ENCODE measurements at regions not wholly inside any gene's neighbourhood (a gene's known extent, or its start where the extent isn't known, plus 50 kb on each side); places are given as distances from the start of the nearest gene placed in this dataset.

DNA sequence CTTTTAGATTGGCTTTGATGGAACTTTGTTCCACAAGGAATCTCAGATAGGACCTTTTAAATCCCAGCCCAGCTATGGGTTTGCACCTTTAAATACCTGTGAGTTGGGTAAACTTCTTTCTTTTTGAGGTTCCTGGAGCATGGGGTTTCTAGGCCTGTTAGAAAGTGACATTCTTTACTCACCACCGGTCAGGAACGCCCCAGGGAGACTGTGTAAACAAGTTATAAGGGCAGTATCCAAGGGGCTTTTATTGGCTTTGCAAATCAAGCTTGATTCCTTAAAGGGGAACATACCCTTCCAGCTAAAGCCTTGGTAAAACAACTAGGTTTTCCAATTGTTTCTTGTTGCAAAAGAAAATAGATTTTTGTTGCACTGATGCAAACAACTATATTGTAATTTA, 93.4 kb downstream of the TENT5D start:
- TF ChIP-seq SUZ12 (IDR thresholded peaks at IDR 0.05) (no peak), SP1 (IDR thresholded peaks at IDR 0.05) (no peak), FOXA1 (IDR thresholded peaks at IDR 0.05) (no peak), TARDBP (IDR thresholded peaks at IDR 0.05) (no peak), NFRKB (IDR thresholded peaks at IDR 0.05) (no peak), FOXK2 (IDR thresholded peaks at IDR 0.05) (no peak), ARNT (IDR thresholded peaks at IDR 0.05) (no peak), FOXM1 (IDR thresholded peaks at IDR 0.05; ENCODE audit: borderline replicate concordance) (no peak), BHLHE40 (IDR thresholded peaks at IDR 0.05; ENCODE audit: borderline replicate concordance) (no peak), ELF4 (IDR thresholded peaks at IDR 0.05) (no peak)
- TF ChIP-seq, protein P1, sequence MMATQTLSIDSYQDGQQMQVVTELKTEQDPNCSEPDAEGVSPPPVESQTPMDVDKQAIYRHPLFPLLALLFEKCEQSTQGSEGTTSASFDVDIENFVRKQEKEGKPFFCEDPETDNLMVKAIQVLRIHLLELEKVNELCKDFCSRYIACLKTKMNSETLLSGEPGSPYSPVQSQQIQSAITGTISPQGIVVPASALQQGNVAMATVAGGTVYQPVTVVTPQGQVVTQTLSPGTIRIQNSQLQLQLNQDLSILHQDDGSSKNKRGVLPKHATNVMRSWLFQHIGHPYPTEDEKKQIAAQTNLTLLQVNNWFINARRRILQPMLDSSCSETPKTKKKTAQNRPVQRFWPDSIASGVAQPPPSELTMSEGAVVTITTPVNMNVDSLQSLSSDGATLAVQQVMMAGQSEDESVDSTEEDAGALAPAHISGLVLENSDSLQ (IDR thresholded peaks at IDR 0.05), result no peak
